ENCODE measurements at regions not wholly inside any gene's neighbourhood (a gene's known extent, or its start where the extent isn't known, plus 50 kb on each side); places are given as distances from the start of the nearest gene placed in this dataset.

DNA sequence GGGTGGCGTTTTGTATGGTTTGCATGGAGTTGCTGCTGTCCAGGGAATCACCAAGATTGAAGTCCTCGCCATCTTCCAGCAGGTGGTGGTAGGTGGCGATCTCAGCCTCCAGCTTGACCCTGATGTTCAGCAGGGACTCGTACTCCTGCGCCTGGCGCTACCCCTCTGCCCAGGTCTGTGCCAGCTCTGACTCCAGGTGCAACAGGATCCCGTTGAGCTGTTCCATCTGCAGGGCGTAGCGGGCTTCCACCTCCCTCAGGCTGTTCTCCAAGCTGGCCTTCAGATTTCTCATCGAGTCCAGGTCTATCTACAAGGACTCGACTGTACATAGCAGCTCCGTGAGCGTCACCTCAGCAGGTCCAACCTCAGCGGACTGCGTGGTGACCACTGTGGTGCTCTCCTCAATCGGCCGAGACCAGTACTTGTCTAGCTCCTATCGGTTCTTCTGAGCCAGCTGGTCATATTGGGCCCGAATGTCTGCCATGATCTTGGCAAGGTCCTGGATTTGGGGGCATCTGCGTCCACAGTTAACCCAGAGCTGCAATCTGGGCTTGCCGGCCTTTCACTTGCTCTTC, 1584.8 kb upstream of the ACO1 start:
- Histone ChIP-seq H3K79me2 (ENCODE audit: control insufficient read depth, insufficient read depth, low read length) (no peaks in the 10 kb centered on the region), H3K9ac (replicated peaks; ENCODE audit: extremely low read depth, insufficient read depth, low read length) (no peak overlapping the region), H3K9me1 (replicated peaks; ENCODE audit: control insufficient read depth, extremely low read depth, insufficient read depth, low read length) (no peaks in the 10 kb centered on the region), H3K36me3 (ENCODE audit: control insufficient read depth in 2 of 2, extremely low read depth in 1 of 2, insufficient read depth in 2 of 2, low read length in 2 of 2) (no peaks in the 10 kb centered on the region), H3K4me1 (ENCODE audit: control insufficient read depth, extremely low read depth, insufficient read depth, low read length) (no peaks in the 10 kb centered on the region), H3K4me3 (replicated peaks in 1 of 3; ENCODE audit: insufficient read depth in 1 of 3, low read depth in 1 of 3, low read length in 3 of 3) (no peak overlapping the region), H3K27ac (ENCODE audit: insufficient read depth, low read depth, low read length) (no peak overlapping the region), H3K27me3 (ENCODE audit: control insufficient read depth in 2 of 2, insufficient read depth in 2 of 2, low read length in 2 of 2) (no peaks in the 10 kb centered on the region), H3K9me3 (replicated peaks; ENCODE audit: control insufficient read depth, insufficient read depth, low read length) (peaks cover 8% of the 10 kb centered on the region), H4K20me1 (replicated peaks; ENCODE audit: control insufficient read depth, extremely low read depth, insufficient read depth, low read length) (no peaks in the 10 kb centered on the region), H3K4me2 (ENCODE audit: insufficient read depth, low read length) (no peak overlapping the region), H2AFZ (ENCODE audit: low read depth, low read length) (no peak overlapping the region)
- FAIRE-seq (no peak), DNase-seq (ENCODE audit: low read depth, low spot score) (no peak)
- dilution Hi-C loops (cut with MboI; ENCODE audit: extremely low pct_ligation_motif_present, low sequenced_read_pairs): no loop called here
- TF ChIP-seq GATA2 (IDR thresholded peaks at IDR 0.05; ENCODE audit: insufficient read depth, insufficient read length, low read depth, low read length) (no peak), MYC (IDR thresholded peaks at IDR 0.05; ENCODE audit: low read depth, low read length) (no peak), POLR2AphosphoS5 (IDR thresholded peaks at IDR 0.05; ENCODE audit: insufficient read depth, low read depth, low read length) (no peak), JUN (IDR thresholded peaks at IDR 0.05; ENCODE audit: borderline replicate concordance, insufficient read depth, insufficient read length, low read depth) (no peak), POLR2A (IDR thresholded peaks at IDR 0.05; ENCODE audit: low read depth, low read length) (no peak), FOS (IDR thresholded peaks at IDR 0.05; ENCODE audit: borderline replicate concordance, insufficient read depth, low read length) (no peak), EZH2 (IDR thresholded peaks at IDR 0.05; ENCODE audit: borderline replicate concordance, low read depth, low read length, severe bottlenecking) (no peak)
- TF ChIP-seq, protein P1, sequence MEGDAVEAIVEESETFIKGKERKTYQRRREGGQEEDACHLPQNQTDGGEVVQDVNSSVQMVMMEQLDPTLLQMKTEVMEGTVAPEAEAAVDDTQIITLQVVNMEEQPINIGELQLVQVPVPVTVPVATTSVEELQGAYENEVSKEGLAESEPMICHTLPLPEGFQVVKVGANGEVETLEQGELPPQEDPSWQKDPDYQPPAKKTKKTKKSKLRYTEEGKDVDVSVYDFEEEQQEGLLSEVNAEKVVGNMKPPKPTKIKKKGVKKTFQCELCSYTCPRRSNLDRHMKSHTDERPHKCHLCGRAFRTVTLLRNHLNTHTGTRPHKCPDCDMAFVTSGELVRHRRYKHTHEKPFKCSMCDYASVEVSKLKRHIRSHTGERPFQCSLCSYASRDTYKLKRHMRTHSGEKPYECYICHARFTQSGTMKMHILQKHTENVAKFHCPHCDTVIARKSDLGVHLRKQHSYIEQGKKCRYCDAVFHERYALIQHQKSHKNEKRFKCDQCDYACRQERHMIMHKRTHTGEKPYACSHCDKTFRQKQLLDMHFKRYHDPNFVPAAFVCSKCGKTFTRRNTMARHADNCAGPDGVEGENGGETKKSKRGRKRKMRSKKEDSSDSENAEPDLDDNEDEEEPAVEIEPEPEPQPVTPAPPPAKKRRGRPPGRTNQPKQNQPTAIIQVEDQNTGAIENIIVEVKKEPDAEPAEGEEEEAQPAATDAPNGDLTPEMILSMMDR (IDR thresholded peaks at IDR 0.05; ENCODE audit: extremely low read depth in 1 of 2, insufficient read depth in 1 of 2, low read depth in 1 of 2, low read length in 2 of 2): no peak
- TF ChIP-seq, protein P2, sequence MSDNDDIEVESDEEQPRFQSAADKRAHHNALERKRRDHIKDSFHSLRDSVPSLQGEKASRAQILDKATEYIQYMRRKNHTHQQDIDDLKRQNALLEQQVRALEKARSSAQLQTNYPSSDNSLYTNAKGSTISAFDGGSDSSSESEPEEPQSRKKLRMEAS (IDR thresholded peaks at IDR 0.05; ENCODE audit: insufficient read depth, insufficient read length): no peak
- intact Hi-C loops (cut with micrococcal nuclease): no loop called here
- CTCF ChIA-PET: no interaction called here
- no TSS peak for BruUV-seq (replicated peaks)
- POLR2A ChIA-PET: no interaction called here
